Vagina (tissue), 2 donors: ENCODE measurements at regions not wholly inside any gene's neighbourhood (a gene's known extent, or its start where the extent isn't known, plus 50 kb on each side); places are given as distances from the start of the nearest gene placed in this dataset.

Experiments used
- DNase-seq, 2 donors: peaks; one replicate each; pipeline ENCODE4 v3.0.0-alpha.2; 2017; ENCODE audit errors: extremely low spot score in 2 of 2
- H3K27ac ChIP-seq: fragments of 200-600 bp; sonication (generic); one replicate; pipeline ENCODE4 v1.5.1; 2019
- H3K27me3 ChIP-seq: fragments of 200-600 bp; sonication (generic); one replicate; pipeline ENCODE4 v1.5.1; 2019
- H3K36me3 ChIP-seq, 2 donors: fragments of 200-600 bp; sonication (generic); one replicate each; pipeline ENCODE4 v1.5.1; 2017 to 2019
- H3K4me1 ChIP-seq: fragments of 200-600 bp; sonication (generic); one replicate; pipeline ENCODE4 v1.5.1; 2019
- H3K4me3 ChIP-seq, 2 donors: fragments of 200-600 bp; sonication (generic); 1 replicate in 1 of 2; 2 replicates in 1 of 2; pipeline ENCODE4 v1.5.1; 2016 to 2019
- H3K9me3 ChIP-seq: fragments of 200-600 bp; sonication (generic); one replicate; pipeline ENCODE4 v1.5.1; 2019
- CTCF ChIP-seq, 3 experiments: fragments of 450-650 bp in 2 of 3; fragments of 200-600 bp in 1 of 3; sonication (generic) in 1 of 3; IDR thresholded peaks; one replicate each; pipeline ENCODE4 v1.5.1; 2017 to 2019; ENCODE audit warnings: antibody characterized with exemption in 3 of 3, mild to moderate bottlenecking in 2 of 3, moderate library complexity in 2 of 3
- POLR2A ChIP-seq, 2 donors: fragments of 450-650 bp; IDR thresholded peaks; one replicate each; pipeline ENCODE4 v1.6.1; 2017; ENCODE audit warnings: antibody characterized with exemption in 2 of 2, mild to moderate bottlenecking in 2 of 2, moderate library complexity in 2 of 2
- POLR2AphosphoS5 ChIP-seq, 2 donors: sonication (generic); formaldehyde crosslinking; IDR thresholded peaks; one replicate each; pipeline ENCODE4 v1.9.0; 2017; ENCODE audit warnings: antibody characterized with exemption in 2 of 2, mild to moderate bottlenecking in 2 of 2, low read depth in 1 of 2; ENCODE audit not compliant: insufficient read depth in 1 of 2
- intact Hi-C: fragments of 100-400 bp; cut with DNase I; formaldehyde crosslinking; loops from one replicate; pipeline ENCODE4 v1.15.1; 2023

- H3K27me3 ChIP-seq: no peaks in the 10 kb centered on the region
- H3K4me1 ChIP-seq: no peaks in the 10 kb centered on the region
- H3K4me3 ChIP-seq: no peak overlapping the region
- no peak overlapping the region for H3K27ac ChIP-seq
- H3K9me3 ChIP-seq: no peaks in the 10 kb centered on the region
- TF ChIP-seq CTCF (IDR thresholded peaks at IDR 0.05) (no peak), POLR2AphosphoS5 (IDR thresholded peaks at IDR 0.05; ENCODE audit: insufficient read depth in 1 of 2, low read depth in 1 of 2) (no peak), POLR2A (IDR thresholded peaks at IDR 0.05) (no peak)
- no peaks in the 10 kb centered on the region for H3K36me3 ChIP-seq
- intact Hi-C loops: no loop called here
- DNase-seq: no peak
Measured at GRCh38 chr5:163944738-163945137, 439.3 kb downstream of the MAT2B start.

GRCh38 chr5:163947848-163948666 lies 442.6 kb downstream of the MAT2B start:
- TF ChIP-seq CTCF (IDR thresholded peaks at IDR 0.05) (no peak), POLR2A (IDR thresholded peaks at IDR 0.05) (no peak), POLR2AphosphoS5 (IDR thresholded peaks at IDR 0.05; ENCODE audit: insufficient read depth in 1 of 2, low read depth in 1 of 2) (no peak)

GRCh38 chr5:163950248-163950647 lies 444.8 kb downstream of the MAT2B start:
- DNase-seq: no peak
- TF ChIP-seq CTCF (IDR thresholded peaks at IDR 0.05) (no peak), POLR2AphosphoS5 (IDR thresholded peaks at IDR 0.05; ENCODE audit: insufficient read depth in 1 of 2, low read depth in 1 of 2) (no peak), POLR2A (IDR thresholded peaks at IDR 0.05) (no peak)
- intact Hi-C loops: no loop called here
- no peak overlapping the region for H3K27ac ChIP-seq
- H3K9me3 ChIP-seq: no peaks in the 10 kb centered on the region
- H3K4me3 ChIP-seq: no peak overlapping the region
- no peaks in the 10 kb centered on the region for H3K27me3 ChIP-seq
- H3K36me3 ChIP-seq: no peaks in the 10 kb centered on the region
- H3K4me1 ChIP-seq: no peaks in the 10 kb centered on the region

More at GRCh38 chr5:163947848-163948666, 442.6 kb downstream of the MAT2B start:
- H3K4me3 ChIP-seq: no peak overlapping the region
- no peak for DNase-seq
- H3K27me3 ChIP-seq: no peaks in the 10 kb centered on the region
- H3K27ac ChIP-seq: no peak overlapping the region
- intact Hi-C loops: no loop called here
- no peaks in the 10 kb centered on the region for H3K4me1 ChIP-seq
- H3K36me3 ChIP-seq: no peaks in the 10 kb centered on the region
- no peaks in the 10 kb centered on the region for H3K9me3 ChIP-seq

GRCh38 chr5:163951069-163951468 lies 445.6 kb downstream of the MAT2B start:
- no peak overlapping the region for H3K27ac ChIP-seq

More at GRCh38 chr5:163951069-163951468, 445.6 kb downstream of the MAT2B start:
- H3K4me3 ChIP-seq: no peak overlapping the region
- H3K4me1 ChIP-seq: no peaks in the 10 kb centered on the region
- no peaks in the 10 kb centered on the region for H3K36me3 ChIP-seq
- H3K27me3 ChIP-seq: no peaks in the 10 kb centered on the region
- no peak for TF ChIP-seq CTCF (IDR thresholded peaks at IDR 0.05)
- no peak for DNase-seq
- intact Hi-C loops: no loop called here
- H3K9me3 ChIP-seq: no peaks in the 10 kb centered on the region
